ENCODE measurements at regions not wholly inside any gene's neighbourhood (a gene's known extent, or its start where the extent isn't known, plus 50 kb on each side); places are given as distances from the start of the nearest gene placed in this dataset.
"Not testable (repeated sequence)": the region's sequence is repeated elsewhere in the genome, so short reads cannot be mapped to it uniquely, and the experiment has no call there.

DNA sequence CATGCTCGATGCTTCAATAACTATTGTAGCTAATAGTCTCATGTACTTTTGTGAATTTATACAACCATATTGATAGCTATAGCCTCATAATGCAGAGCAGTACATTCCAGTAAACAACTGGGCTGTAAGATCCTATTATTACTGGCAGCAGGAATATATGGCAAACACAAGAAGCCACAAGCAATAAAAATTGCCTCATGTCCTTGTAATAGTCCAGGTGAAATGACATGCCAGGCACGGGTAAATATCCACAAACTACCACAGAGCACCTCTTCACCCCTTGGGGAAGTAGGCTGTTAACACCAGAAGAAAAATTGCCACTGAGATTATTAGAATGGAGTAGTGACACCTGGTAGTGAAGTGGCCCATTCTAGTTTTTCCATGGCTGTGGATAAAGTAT is 158.3 kb downstream of the MTX2 start:
- no peak for DNase-seq

DNA sequence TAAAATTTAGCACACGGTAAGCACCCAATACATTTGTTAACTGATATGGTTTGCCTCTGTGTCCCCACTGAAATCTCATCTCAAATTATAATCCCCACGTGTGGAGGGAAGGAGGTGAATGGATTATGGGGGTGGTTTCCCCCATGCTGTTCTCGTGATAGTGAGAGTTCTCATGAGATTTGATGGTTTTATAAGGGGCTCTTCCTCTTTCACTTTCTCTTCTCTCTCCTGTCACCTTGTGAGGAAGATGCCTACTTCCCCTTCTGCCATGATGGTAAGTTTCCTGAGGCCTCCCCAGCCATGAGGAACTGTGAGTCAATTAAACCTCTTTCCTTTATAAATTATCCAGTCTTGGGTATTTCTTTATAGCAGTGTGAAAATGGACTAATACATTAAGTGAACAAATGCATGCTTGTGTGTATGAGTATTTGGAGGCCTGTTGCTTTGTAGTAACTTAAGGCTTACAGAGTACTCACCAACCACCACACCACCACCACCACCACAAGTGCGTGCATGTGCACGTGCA is 159.8 kb downstream of the MTX2 start:
- not testable (repeated sequence) for DNase-seq

DNA sequence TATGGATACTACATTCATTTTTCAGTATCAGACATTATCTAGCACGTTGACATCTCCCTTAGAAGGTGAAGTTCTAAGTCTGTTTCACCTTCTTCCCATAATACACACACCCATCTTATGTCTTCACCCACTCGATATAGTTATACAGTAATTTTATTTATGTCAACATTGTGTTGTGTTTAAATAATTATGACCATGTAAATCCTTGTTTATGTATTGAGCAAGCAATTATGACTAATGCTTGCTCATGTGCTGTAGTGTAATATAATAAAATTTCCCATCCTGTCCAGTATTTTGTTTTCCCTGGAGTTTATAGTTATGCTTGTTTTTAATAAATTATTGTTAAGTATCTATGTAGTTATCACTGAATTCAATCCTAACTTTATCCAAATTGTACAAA is 163.2 kb downstream of the MTX2 start:
- DNase-seq, result no peak

DNA sequence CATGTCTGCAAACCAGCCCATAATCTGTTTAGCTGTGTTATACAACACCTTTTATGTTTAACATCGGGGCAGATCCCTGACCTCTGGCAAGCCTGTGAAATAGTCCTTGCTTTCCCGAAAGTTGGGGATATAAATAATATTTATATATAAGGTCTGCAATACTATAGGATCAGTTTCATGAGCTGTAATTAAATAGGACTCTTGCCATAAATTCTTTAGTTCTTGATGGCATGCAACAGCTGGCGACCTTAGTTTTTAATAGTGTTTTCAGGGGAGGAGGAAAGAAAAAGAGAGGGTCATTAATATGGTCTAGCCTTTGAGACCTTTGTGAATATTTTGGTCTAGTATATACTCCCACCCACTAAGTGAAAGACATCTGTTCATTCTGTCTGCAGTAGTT is 166.5 kb downstream of the MTX2 start:
- DNase-seq, result no peak

DNA sequence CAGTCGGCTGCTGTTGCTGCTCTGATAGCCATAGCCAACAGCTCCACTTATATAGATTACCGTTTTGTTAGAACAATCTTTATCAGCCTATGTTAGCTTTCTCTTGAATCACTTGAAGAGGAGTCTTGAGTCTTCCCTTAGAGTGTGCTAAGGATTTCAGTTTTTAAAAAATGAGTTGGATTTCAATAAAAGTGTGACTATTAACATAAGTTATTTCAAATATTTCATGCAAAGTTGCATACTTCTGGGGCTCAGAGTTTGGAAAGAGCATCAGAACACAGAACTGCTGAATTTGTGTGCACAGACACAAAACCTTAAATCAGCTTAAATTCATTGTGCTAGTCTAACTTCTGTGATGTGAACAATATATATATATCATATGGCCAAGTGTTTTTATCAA is 174.7 kb downstream of the MTX2 start:
- DNase-seq, result no peak

DNA sequence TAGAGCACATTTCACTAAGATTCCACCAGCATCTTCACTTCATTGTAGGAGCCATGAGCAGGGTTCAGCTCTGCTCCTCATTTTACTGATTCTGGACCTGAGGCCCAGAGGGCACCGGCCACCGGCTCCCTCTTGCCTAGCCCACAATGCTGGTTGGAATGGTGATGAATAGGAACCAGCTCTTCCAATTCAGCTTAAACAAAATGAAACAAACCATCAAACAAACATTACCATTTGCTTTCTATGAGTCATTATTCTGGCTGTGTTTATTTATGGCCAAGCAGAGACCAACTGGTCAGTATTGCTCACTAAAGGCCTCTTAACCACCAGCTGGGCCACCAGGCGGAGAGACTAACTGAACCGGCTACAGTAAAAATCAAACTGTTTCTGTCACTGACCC is 176.7 kb downstream of the MTX2 start:
- no peak for DNase-seq

DNA sequence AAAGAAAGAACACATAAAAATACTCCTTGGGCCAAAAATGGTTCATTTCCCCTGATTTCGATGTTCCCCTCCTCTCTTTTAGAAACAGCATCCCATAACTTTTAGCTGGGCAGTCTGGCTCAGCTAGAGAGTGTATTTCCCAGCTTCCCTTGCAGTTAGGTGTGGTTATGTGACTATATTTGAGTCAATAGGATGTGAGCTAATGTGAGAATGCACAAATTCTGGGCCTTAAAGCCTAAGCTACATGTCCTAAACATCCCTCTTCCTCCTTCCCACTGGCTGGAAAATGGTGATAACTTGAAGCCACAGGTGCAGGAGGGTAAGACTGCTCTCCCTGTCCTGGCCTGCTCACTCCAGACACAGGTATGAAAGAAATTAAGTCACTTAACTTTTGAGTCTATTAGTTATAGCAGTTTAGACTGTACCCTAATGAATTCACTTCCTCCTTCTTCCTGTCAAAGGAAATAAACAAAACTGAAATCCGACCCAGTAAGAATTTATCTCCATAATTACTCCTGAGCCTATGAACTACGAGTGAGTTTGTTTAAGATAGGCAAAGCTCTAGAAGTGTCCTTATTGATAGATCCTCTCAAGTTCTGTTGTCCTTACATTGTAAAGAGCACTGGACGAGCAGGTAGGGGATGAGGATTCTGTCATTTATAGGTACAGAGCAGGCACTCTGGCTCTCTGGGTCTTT is 177.6 kb downstream of the MTX2 start:
- no peak for DNase-seq

DNA sequence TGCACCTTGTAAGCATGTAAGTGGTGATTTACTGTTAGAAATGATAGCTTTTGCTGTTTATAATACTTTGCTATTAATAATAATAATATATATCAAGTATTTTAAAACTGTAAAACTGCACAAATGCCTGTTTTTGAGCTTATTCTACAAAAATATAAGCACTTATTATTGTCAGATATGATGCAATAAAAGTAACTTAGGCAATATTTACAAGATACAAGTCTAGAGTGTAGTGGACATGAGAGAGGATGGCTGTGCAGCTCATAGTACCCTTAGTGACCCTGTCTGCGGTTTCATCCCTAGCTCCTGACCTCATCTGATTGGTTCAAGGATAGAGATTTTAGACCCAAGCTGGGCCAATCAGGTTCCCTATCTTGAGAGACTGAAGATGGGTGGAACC is 178.4 kb downstream of the MTX2 start:
- no peak for DNase-seq

DNA sequence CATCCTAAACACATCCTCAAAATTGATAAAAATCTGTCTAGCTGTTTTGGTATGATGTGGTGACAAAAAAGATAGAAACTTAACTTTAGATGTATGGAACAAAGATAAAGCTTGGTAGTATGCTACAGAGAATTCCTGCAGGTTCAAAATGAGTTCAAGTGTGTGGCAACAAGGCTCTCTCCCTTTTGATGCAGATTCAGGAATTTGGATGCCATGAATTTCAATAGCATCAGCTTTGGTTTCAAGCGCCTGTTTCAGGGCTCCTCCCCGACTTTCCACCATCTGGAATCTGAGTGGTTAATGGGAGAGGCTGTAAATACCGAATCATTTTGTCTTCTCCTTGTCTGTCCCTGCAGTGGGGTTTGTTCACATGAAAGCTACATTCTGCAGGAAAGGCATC is 180.6 kb downstream of the MTX2 start:
- DNase-seq, result no peak

DNA sequence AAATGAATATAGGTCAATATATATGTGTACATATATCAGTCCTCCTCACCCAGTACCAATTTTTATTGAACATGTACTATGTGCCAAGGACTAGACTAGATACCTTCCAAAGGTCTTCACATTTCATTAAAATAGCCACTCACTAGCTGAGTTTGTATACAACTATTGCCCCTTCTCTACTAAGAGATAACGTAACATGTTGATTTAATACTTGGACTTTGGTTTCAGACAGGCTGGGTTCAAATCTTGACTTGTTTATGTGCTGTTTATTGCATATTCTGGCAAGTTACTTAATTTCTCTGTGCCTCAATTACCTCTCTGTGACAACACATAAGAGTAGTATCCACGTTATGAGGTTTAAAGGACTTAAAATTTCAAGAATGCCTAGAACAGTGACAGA is 184.5 kb downstream of the MTX2 start:
- no peak for DNase-seq

DNA sequence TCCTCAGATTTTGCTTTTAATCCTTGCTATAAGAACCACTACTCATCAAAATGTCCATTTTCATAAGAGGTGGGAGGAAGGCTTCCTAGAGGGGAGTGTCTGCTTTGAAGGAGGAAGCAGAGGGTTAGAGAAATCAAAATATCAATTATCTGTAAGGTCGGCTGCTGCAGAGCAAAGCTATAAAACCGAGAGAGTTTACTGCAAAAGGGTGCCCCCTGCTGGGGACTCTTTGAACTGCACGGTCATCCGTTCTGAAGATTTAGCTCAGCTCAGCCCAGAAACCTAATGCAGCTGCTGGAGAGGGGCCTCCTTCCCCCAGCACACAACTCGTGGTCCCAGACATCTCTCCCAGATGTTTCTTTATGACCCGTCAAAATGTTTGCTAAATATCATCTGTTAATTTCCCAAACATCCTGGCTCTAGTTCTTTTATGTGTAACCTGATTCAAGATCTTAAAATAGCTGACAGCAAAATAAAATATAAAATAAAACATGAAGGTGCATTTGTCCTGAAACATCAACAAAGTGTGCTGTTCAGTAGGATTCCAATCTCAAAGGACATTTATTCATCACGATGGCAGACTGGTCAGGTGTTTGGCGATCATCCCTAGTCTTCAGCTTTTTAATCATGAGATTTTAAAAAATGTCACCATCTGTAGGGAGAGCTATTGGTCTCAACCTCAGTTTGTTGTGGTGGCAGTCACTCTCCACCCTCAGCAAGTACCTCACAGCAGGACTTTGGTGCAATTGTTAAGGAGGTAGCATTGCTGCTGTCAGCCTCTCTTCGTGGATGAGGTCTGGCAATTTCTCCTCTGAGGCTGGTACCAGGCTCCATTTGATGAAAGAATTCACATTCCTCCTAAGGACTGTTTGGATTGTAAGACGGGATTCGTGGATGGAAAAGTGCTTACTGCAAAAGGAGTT is 185.9 kb downstream of the MTX2 start:
- DNase-seq, result peak; percentile 53 to 65

DNA sequence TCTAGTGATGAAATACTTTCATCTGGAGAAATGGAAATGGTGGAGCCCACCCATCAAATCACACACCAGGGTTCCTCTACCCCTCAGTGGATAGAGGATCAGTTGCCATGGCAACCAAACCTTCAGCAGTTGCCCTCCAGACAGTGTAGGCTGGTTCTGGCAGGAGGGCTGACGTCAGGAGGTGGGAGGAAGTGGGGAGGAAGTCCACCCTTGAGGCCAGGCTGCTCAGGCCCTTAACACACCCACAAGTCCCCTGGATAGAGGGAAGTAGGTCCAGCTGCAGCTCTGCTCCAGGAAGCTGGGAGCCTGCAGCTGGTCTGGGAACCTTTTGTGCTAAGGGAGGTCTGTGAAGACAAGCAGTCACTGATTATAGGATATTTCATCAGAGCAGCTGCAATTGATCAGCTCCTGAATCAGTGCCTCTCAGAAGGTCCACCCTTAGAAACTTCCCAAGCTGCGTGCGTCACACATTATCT is 186.6 kb downstream of the MTX2 start:
- DNase-seq, result no peak

DNA sequence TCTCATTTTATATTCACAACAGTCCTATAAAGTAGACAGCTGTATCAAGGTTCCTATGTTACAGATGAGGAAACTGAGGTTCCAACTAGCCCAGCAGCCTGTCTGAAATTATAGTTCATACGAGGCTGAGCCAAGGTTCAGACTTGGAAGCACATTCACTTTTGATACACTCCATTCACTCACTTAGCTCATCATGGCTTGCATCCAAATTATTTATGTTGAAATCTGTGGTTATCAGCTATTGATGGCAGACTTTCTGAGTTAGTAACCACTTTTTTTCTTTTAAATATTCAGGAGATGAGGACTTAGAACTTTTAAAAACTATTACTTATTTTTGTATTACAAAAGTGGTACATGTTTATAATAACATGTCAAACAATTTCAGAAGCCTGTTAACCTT is 188.2 kb downstream of the MTX2 start:
- DNase-seq, result no peak

DNA sequence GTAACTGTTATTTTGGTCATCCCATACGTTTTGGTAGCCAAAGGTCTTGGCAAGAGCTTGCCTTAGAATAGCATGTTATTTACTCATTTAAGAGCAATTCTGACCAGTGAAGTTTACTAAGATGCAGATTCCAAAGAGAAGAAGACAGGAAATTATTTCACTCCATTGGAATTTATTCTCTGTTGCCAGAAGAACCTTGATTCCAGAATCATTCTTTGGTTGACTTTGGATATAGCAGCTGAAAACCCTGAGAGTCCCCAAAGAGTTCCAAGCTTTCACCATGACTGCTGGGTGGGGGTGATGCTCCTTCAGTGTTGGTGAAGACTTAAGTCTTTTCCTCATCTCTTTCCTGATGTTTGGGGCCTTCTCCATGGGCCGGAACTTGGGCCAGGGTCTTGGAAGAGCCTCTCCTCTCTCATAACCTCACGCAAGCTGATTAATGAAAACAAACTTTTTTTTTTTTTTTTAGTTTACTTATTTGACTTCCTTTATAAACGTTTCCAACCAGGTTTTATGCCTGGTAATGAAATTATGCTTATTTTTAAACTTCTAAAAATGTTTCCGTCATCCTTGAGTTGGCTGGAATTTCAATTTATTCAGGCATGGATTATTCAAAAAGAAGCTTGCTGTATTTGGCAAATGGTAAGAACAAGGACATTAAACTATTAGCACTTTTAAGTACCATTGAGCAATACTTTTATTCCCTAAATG is 192.0 kb downstream of the MTX2 start:
- no peak for DNase-seq

DNA sequence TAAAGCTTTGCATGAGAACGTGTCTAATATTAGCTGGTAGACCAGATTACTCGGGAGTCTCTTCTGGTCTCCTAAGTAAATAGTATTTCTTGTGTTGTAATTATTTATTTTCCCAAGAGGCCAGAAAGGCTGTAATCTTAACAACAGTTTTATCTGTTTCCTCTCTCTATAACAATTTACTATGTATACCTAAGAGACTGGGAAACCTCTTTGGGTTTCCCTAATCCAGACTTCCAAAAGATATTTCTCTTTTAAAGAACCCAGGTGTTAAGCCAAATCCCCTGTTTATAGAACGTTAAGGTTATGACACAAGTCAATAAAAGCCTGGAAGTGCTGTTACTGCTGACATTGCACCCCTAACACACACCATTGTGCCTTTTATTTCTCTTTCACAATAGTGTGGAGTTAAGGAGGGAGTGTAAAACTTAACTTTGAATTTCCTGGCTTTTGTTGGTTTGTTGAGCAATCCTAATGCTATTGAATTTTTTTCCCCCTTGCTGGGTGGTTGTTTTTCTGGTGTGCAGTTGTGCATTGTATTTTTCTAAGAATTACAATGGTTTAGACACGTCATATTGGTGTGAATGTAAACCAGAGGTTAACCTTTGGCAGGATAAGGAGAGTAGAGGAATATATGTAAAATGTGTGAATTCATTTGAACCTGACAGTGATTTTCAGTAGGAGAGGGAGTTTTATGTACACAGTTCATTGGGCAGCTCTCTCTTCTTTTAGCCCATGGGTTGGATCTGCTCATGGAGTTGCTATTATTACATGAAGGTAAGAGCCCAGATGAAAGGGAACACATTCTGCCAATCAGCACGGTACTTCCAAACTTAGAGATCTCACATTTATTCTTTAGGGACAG is 192.8 kb downstream of the MTX2 start:
- DNase-seq, result no peak

DNA sequence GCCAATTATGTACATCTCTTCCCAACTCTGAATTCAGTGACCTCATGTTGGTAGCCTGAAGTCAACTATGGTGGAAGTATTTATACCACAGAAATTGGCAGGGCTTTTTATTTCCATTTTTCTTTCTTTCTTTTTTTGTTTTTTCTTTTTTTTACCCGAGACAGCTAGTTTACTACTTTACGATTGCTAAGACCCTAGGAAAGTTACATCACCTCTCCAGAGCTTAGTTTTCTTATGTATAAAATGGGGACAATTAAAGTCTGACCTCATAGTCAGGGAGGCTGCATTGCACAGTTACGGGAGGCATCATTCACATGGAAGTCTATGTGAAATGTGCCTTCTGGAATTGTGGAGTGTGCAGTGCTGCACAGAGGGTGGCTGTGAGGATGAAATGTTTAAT is 194.3 kb downstream of the MTX2 start:
- no peak for DNase-seq

DNA sequence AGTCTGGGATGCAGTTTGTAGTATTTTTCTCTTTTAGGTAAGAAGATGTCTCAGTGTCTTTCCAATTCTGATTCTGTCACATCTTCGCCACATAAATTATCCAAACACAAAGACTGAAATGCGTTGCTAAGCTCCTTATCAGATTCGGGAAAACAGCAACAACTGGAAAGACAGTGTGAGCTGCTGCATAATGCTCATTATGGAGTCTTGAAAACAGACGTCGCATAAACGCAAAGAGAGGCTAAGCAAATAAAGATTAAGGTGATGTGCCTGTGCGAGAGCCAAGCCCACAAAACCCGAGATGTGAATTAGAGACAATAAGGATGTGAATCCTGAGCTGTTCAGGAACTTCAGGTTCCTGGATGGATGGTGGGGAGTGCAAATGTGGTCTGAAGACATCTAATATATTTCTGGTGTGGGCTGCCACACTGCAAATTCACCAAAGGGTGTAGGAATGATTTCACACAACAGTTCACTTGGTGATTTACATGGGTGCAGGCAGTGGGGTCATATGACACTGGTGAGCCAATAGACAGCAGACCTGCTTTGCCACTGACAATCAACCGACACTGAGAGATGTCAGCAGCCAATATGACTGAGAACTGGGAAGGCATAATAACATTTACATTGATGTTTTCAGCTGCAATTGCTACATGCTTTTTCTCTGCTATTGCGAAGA is 195.8 kb downstream of the MTX2 start:
- no peak for DNase-seq

DNA sequence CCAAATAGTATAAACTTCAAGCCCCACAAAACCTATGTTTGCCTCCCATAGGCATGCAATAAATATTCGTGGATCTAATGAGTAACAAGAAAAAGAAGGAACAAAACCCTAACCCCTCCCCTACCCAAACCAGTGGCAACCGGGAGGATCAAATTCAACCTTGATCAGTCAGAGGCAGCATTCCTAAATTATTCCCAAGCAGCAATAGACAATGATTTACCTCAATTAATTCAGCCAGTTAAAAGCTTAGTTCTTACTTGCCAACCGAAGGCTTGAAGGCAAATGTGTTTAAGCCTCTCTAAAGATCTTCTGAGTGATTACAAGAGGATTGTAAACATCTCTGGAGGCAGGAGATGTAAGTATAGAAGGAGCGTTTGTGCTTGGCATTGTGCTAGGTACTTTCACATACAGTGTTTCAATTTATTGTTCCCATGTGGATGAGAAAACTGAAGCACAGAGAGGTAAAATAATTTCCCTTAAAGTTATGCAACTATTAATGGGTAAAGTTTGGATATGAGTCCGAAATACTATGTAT is 197.7 kb downstream of the MTX2 start:
- no peak for DNase-seq

DNA sequence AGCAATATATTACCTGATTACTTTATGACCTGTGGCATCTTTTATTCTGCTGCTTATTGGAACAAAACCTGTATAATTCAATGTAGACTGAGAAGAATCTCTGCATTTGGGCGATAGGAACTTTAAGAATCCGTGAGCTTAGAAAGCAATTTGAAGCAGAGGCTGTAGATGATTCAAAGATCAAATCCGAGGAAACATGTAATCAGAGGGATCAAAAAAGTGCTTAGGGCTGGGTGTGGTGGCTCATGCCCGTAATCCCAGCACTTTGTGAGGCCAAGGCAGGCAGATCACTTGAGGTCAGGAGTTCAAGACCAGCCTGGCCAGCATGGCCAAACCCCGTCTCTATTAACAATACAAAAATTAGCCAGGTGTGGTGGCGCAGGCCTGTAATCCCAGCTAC is 198.4 kb downstream of the MTX2 start:
- DNase-seq, result no peak

DNA sequence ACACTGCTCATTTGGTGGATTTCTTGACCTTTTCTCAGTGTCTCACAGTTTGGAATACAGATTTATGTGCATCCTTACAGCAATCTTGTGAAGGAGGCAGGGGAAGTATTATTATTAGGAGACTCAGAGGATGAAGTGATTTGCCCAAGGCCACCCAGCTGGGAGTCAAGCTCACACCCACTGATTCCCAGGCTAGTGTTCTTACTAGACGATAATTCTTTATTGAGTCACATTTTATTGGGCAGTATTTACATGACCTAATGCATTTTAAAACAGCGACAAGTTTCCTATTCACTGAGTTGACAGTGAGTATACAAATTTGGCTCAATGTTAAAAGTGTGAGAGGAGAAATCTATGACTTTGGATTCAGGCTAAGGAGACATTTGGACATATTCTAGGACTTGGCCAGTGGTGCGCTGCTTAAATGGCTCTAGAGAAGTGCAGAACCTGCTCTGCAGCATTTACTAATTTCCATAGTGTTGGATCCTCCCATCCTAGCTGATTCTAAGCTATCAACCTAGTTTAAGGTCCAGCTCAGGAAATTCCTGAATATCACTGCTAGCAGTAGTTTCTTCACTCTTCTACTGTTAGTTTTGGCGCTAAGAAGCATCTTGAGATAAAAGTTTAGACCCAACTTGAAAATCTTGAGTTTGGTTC is 199.3 kb downstream of the MTX2 start:
- DNase-seq, result no peak

DNA sequence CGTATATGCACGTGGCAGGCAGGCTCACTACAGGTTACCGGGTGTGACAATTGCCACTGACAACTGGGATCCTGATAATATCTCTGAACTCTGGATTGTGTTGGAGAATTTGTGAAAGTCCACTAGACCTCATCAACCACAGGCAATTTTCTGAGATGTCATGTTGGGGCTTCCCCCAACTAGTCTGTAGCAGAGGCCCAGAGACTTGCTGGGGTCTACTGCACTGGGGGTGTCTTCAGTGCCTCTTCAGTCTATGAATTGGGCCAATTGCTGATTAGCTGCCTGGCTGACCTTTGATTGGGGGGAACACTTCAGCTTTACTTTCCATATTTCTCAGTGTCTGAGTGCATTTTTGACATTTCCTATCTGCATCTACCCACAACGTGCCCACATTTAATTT is 201.5 kb downstream of the MTX2 start:
- DNase-seq, result no peak

All from CD4-positive, alpha-beta T cell treated with Interleukin-1 beta for 1 hour (primary cell).